ENCODE measurements at regions not wholly inside any gene's neighbourhood (a gene's known extent, or its start where the extent isn't known, plus 50 kb on each side); places are given as distances from the start of the nearest gene placed in this dataset.

GRCh38 chr7:156275292-156275691 lies 365.3 kb upstream of the RNF32 start:
- no peak for FAIRE-seq

GRCh38 chr7:156274557-156274956 lies 366.0 kb upstream of the RNF32 start:
- FAIRE-seq, result no peak

GRCh38 chr7:156261581-156261980 lies 379.0 kb upstream of the RNF32 start:
- FAIRE-seq, result no peak

GRCh38 chr7:156257904-156258303 lies 382.7 kb upstream of the RNF32 start:
- no peak for FAIRE-seq

GRCh38 chr7:156255635-156256034 lies 384.9 kb upstream of the RNF32 start:
- no peak for FAIRE-seq

GRCh38 chr7:156251861-156252260 lies 388.7 kb upstream of the RNF32 start:
- no peak for FAIRE-seq

GRCh38 chr7:156240532-156240931 lies 400.0 kb upstream of the RNF32 start:
- FAIRE-seq, result no peak

GRCh38 chr7:156238366-156239133 lies 402.0 kb upstream of the RNF32 start:
- FAIRE-seq, result no peak

- no peak for FAIRE-seq
Observed at GRCh38 chr7:156237614-156238013, 403.0 kb upstream of the RNF32 start.

- FAIRE-seq, result no peak
Observed at GRCh38 chr7:156236936-156237599, 403.5 kb upstream of the RNF32 start.

- FAIRE-seq, result no peak
Observed at GRCh38 chr7:156236181-156236889, 404.2 kb upstream of the RNF32 start.

- no peak for FAIRE-seq
Observed at GRCh38 chr7:156234666-156235494, 405.7 kb upstream of the RNF32 start.

- FAIRE-seq, result no peak
Observed at GRCh38 chr7:156234192-156234591, 406.4 kb upstream of the RNF32 start.

GRCh38 chr7:156232931-156233705 lies 407.5 kb upstream of the RNF32 start:
- FAIRE-seq, result no peak

GRCh38 chr7:156230576-156230975 lies 410.0 kb upstream of the RNF32 start:
- no peak for FAIRE-seq

- FAIRE-seq, result no peak
Observed at GRCh38 chr7:156224833-156225225, 412.6 kb upstream of the SHH start.

GRCh38 chr7:156223935-156224832 lies 411.9 kb upstream of the SHH start:
- FAIRE-seq, result no peak

GRCh38 chr7:156222611-156223010 lies 410.3 kb upstream of the SHH start:
- FAIRE-seq, result no peak

GRCh38 chr7:156222151-156222550 lies 409.9 kb upstream of the SHH start:
- FAIRE-seq, result no peak

GRCh38 chr7:156220701-156221100 lies 408.4 kb upstream of the SHH start:
- no peak for FAIRE-seq

- FAIRE-seq, result no peak
Observed at GRCh38 chr7:156220078-156220605, 407.9 kb upstream of the SHH start.
